CD1c-positive myeloid dendritic cell (primary cell): ENCODE measurements at regions not wholly inside any gene's neighbourhood (a gene's known extent, or its start where the extent isn't known, plus 50 kb on each side); places are given as distances from the start of the nearest gene placed in this dataset.
"Not testable (repeated sequence)": the region's sequence is repeated elsewhere in the genome, so short reads cannot be mapped to it uniquely, and the experiment has no call there.

Experiments
- DNase-seq: peaks from one replicate; pipeline ENCODE4 v3.0.0-alpha.2; 2016; ENCODE audit errors: extremely low spot score

DNA sequence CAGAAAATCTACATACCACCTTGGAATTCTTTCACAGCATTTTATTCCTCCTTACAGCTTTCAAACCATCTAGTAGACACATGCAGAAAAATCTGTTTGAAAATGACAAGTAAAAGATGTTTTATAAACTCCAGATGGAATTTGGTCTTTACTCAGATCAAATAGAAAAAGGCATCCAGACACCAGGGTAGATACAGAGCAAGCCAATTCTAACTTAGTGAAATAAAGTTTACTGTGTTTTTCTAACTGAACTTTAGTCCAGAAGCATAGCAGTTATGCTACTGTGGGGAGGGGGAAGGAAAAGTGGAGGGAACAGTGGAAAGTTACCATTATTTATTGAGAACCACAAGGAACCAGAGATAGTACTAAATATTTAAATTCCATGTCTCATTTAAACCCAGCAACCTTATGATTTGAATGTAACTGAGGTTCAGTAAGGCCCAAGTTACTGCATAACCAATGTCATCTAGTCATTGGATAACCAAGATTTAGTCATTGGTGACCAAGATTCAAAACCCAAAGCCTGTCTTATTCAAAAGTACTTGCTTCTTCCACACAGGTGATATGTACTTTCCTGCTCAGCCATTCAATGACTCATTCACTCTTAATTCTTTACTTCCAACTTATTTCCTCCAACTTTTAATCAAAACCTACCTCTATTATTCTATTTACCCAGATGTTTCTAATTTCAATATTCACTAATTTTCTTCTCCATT is 57.7 kb downstream of the RAD51AP2 start:
- no peak for DNase-seq

DNA sequence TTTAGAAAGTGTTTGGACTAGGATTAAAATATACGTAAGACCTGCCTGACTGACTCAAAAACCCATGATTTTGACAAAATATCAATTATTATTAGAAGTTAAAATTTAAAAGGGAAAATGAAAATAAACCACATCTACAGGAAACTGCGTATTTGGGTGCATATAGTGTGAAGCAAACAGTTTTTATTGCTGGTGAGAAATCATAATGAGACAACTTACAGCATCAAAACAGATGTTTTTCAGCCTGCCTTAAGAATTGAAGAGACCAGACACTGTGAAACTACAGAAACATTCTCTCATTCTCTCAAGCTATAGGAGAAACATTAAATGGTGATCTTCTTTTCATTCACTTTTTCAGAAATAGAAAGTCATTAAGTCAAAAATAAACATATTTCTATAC is 62.9 kb downstream of the RAD51AP2 start:
- no peak for DNase-seq

DNA sequence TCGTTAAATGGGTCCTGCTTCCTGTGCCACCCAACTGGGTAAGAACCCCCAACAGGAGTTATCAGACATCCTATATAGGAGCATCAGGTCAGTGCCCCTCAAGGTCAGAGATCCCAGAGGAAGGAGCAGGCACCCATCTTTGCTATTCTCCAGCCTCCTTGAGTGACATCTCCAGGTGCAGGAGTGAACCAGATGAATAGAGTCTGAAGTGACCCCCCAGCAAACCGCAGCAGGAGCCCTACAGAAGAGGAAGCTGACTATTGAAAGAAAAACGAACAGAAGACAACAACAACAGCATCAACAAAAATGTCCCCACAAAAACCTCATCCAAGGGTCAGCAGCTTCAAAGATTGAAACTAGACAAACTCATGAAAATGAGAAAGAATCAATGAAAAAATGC is 72.0 kb downstream of the RAD51AP2 start:
- not testable (repeated sequence) for DNase-seq

DNA sequence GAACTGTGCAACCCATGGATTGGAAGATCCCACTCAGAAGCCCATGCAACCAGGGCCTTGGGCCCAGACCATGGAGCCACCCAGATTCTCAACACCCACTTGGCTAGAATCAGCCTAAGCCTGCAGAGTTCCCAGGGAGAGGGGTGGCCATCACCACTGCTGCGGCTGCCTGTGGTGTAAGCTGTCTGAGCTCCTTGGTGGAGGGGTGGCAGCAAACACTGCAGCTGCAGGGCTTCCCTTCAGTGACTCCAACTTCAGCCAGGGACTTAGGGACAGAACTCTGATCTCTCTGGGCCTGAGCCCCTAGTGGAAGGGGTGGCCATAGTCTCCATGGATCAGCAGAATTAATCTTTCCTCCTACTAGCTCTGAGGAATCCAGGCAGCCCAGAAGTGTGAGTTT is 72.5 kb downstream of the RAD51AP2 start:
- no peak for DNase-seq

DNA sequence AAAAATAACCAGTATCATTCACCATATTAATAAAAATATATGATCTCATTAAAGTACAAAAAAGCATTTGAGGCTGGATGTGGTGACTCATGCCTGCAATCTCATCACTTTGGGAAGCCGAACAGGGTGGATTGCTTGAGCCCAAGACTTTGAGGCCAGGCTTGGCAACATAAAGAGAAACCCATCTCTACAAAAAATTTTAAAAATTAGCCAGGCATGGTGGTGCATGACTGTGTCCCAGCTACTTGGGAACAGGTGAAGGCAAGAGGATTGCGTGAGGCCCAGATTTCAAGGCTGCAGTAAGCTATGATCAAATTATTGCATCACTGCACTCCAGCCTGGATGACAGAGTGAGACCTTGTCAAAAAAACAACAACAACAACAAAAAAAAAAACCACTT is 75.9 kb downstream of the RAD51AP2 start:
- no peak for DNase-seq

DNA sequence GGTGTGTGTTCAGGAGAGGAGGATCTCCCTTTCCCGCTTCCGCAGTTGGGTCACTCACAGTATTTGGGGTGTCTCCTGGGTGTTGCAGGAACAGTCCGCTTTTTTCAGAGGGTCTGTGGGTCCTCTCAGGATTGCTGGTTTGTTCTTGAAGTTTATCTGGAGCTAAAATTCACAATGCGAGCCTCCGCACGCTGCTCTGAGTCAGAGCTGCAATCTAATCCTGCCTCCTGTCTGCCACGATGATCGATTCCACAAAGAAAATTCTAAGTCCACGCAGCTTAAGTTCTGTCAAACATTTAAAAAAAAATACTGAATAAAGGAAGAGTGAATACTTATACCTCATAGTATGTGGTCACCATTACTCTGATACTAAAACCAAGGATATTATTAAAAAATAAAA is 76.5 kb downstream of the RAD51AP2 start:
- DNase-seq: no peak

DNA sequence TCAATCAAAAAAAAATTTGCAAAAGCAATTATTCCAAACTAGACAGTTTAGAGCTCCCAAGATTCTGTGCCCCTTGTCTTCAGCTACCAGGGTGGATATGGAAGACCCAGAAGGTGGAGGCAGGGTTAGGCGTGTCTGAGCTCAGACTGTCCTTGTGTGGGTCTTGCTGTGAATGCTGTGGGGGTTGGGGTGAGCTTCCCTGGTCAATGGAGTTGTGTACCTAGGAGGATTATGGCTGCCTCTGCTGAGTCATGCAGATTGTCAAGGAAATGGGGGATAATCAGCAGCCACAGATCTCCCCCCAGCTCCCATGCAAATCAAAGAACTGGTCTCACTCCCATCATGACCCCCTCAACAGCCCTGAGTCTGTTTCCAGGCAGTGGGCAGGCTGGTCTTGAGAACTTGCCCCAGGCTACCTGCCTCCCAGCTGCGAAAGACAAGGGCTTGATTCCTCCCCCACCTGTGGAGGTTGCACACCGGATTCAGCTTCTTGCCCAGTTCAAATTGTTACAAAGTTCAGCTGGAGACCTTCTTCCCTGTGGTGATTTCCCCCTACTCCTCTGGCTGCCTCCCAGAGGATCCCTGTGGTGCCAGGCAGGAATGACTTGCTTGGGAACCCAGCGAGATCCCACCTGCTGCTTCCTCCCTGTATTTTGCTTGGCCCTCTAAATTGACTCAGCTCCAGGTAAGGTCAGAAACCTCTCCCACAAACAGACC is 77.0 kb downstream of the RAD51AP2 start:
- no peak for DNase-seq

DNA sequence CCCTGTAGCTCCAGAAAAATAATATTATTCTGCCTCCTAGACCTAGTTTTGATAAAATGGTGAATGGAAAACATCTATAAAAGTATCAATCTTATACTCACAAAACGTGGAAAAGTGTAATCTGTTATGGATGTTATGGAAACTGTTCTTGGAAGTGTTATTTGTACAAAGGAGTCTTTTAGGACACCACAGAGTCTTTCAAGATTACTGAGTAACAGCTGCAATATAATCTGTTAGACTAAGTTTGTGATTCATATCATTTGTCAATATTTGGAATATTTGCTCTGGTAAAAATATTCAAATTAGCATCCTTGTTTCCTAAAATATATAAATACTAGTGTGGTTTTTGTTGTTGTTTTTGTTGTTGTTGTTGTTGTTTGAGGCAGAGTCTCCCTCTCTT is 87.9 kb downstream of the RAD51AP2 start:
- no peak for DNase-seq

DNA sequence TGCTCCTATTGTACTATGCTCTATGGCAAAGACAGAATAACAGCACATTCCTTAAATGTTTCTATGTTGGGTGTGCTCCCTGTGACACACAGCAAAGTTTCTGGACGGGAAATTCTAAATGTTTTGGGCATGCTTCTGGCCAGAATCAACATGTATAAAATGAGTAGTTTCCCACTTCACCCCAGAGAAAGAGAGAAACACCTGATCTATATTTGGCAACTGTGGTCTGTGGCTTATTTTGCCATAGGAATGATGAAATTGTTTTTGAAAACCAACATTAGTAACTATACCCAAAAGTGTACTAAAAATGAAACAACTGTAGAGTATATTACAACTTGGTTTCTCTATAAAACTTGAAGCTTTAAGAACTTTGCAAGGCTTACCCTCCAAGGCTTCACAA is 89.1 kb downstream of the RAD51AP2 start:
- DNase-seq: no peak

DNA sequence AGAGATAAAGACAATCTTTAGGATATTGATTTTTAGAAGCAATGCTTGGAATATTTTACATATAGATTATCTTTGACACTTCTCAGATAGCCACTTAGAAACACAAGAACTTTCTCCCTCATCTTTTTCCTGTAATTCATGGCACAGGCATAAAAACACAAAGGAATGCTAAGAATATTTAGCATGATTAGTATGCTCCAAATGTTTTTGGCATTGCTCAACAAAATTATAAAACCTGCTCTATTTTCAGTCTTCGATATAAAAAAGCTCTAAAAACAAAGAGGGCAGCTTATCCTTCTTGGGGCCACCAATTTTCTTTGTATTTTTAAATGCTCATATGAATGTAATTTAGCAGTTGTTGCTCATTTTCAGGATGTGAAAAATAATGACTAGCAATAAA is 90.8 kb downstream of the RAD51AP2 start:
- no peak for DNase-seq

DNA sequence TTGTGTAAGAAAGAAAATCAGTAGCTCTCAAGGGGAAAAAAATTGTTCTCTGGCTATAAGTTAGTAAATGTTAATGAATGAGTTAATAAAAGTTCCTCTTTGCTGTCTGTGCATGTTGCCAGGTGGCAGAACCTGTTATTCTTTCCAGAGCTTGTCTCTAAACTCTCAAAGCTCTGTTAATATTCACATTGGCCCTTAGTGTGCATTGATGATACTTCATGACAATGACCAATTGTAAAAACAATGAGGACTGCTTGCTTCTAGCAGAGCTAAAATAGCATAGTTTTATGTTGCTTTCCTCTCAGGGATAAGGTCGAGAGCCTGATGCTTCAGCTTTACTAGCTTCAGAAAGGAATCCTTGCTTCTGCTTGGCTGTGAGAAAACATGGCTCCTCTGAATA is 91.5 kb downstream of the RAD51AP2 start:
- DNase-seq: no peak

DNA sequence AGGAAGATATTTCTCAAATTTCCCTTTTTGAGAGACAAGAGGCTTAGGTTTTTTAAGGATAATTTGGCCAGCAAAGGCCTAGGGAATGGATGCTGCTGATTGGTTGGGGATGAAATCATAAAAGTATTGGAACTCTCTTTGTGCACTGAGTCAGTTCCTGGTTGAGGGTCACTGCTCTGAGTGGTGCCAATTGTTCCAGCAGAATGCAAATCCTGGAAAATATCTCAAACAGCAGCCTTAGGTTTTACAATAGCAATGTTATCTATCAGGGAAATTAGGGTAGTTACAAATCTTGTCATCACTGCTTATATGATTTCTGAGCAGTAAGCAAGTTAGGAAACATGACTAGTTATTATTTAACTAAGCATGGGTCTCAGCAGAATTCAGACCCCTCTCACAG is 96.2 kb downstream of the RAD51AP2 start:
- no peak for DNase-seq

DNA sequence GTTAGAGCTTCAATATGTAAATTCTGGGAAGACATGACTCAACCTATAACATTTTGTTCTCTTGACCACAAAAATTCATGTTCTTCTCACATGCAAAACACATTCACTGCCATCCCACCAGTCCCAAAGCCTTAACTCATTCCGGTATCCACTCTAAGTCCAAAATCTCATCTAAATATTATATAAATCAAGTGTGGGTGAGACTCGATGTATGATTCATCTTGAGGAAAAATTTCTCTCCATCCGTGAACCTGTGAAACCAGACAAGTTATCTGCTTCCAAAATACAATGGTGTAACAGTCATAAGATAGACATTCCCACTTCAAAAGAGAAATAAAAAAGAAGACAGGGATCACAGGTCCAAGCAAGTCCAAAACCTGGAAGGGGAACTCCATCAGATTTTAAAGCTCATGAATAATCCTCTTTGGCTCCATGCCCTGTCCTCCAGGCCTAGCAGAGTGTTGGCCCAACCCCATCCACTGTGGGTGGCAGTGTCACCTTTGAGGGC is 101.3 kb downstream of the RAD51AP2 start:
- no peak for DNase-seq

DNA sequence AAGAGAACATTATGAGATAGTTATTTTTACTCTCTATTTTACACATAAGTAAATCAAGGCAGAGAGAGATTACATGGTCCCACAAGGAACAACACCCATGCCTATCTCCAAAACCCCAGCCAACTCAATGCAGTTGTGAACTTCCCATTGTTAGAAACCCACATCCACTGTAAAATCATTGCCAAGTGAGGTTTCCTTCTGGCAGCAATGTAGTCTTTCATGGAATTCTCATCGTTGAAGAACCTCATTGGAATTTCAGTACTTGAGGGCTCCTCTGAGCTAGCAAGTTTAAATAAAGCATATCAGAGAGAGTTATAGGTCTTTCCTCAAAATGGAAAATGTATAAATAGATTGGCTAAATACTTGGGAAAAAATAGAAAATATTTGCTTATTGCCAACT is 105.2 kb downstream of the RAD51AP2 start:
- DNase-seq: no peak

DNA sequence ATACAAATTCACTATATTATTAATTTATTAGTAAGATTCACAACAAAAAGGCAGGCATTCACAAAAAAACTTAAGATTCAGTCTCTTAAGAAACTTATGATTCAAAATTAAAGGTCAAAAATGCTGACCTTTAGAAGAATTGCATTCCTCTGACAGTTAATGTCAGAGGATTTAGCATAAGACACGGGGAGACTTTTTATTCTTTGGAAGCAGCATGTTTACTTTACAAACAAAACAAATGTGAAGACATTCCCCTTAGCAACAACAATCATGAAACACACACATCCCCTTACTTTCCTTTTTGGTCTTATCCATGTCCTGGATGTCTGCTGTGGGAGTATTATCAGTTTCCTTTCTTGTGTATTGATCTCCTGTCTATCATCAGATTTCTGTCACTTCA is 117.1 kb downstream of the RAD51AP2 start:
- DNase-seq: no peak

DNA sequence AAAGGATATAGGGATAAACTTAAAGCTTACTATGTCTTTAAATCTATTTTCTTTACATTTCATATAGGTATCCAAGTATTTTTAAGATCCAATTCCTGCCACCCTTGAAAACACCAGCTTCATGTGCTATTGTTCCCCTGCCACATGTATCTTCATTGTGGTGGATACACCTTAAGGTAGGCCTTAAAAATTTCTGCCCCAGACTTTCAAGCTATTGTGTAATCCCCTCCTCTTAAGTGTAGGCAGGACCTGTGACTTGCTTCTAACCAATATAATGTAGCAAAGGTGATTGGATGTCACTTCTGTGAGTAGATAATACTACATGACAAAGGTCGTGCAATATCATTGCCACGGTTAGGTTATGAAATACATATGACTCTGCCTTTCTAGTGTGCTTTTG is 119.5 kb downstream of the RAD51AP2 start:
- no peak for DNase-seq

DNA sequence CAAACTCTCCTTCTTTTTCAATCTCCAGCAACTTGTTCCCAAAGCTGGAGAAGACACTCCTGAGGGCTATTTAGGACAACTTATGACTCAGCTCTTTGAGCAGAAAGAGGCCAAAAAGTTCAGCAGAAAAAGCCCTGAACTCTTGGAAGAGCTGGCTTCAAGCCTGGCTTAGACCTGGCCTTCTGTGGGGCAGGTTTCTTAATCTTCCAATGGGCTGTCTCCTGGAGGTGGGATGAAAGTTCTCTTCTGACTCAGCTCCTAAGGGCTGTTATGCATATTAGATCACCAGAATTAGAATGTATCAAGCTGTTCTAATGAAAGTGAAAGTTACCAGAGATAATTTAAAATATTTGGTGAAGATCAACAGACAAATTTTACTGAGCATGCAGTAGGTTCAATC is 129.4 kb downstream of the RAD51AP2 start:
- no peak for DNase-seq

DNA sequence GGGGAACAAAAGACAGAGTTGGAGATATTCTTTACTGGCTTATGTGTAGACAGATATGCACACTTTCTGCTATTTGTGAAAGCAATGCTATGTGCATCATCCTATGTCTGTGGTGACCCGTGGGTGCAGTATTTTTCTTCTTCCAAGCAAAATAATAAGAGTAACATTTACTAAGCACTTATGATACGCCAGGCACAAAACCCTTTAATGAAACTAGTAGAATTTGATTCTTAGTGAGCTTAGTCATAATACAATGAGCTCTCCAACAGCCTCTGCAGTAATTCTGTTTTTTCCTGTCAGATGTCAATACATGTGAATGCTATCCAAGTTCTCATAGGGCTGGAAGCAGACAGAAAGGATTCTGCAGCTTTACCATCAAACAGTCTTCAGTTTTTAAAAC is 130.6 kb downstream of the RAD51AP2 start:
- no peak for DNase-seq

DNA sequence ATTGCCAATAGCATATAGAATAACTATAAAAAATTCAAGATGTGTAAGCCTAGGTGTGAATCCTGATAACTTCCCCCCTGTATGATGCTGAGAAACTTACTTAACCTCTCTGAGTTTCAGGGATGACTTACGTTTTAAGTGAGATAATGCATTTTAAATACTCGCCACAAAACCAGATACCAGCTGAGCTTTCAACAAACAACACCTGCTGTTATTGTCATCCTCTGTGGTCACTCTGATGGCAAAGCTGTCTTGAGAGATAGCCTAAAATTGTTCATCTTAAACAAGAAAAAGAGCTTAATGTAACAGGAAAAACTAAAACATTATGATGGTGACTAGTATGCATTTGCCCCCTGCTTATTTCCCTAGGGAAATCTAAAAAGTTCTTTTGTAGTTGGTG is 131.5 kb downstream of the RAD51AP2 start:
- DNase-seq: no peak

DNA sequence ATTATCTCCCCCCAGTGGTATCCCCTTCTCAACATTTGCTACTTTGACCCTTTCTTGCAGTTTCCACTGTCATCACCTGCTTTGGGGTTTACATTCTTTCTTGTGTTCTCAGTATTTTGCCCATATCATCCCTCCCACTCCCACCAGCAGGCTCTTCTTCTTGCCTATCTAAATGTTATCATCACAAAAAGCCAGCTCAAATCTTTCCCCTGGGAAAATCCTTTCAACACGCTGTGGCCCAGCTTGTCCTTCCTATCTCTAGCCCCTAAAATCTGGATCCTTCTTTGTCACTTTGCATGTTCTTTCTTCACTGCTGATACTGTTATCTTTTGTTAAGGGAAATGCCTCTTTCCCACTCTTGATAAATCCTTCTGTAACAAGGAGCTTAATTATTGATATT is 138.2 kb downstream of the RAD51AP2 start:
- DNase-seq: no peak

DNA sequence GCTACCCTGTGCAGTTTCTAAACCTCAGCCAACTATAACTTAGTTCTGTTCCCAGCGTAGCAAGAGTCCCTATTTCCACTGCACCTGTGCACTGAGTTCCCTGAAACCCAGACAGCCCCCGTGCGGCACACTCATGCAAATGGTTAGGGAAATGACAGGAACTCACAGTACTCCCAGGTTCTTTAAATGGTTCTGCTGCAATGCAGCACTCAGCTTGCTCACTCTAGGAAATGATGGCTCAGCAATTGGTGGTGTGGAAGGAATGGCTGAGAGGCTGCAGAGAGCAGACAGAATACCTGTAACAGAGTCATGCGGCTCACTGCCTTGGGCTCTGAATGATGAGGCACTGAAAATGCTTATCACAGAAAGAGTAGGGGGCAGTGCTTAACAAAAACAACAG is 143.0 kb downstream of the RAD51AP2 start:
- no peak for DNase-seq

DNA sequence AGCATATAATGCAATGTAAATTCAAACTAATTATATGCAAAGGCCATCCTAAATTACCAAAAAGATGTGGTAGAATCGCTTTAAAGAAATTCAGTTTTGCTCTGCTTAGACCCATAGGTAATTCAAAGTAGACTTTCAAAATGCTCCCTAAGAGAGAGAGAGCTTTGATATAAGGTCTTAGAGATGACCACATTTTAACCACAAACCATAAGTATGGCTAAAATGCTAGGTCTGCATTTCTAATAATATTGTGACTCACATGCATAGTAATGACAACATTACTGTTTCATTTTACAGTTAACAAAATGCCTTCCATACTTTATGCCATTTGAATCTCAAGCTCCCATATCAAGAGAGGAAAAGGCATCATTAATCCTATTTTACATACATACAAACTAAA is 144.5 kb downstream of the RAD51AP2 start:
- DNase-seq: no peak

DNA sequence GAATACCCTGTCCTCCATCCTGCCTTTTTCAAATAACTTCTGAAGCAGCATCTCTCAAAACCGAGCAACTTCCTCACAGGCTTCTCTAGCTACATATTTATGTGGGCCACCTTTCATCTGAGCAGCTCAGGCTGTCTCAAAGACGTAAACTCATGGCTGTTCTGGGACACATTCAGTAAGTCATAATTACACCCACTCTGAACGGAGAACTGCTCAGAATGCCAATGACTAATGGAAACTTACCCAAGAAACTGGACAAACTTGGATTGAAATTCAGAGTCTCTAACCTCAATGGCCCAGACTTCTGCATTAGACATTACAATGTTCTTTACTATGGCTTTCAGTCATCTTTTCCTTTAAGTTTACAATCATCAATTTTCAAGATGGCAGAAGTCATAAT is 145.2 kb downstream of the RAD51AP2 start:
- no peak for DNase-seq

DNA sequence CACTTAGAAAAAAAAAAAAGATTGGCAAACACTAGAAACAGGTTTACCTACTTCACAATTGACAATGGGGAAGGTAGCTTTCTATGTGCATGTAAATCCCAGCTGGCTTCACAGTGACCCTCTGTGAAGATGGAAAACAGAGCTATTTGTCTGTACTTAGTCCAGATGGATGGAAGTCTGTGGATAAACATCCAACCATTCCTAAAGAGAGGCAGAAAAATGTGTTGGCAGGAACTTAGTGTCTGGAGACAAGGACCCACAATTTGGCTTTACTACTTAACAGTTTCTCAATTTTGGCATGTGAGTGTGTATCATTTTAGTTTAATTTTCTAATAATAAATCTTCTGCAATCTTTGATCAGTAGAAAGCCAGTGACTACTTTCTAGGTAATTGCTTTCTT is 154.4 kb downstream of the RAD51AP2 start:
- DNase-seq: no peak
